ENCODE measurements at regions not wholly inside any gene's neighbourhood (a gene's known extent, or its start where the extent isn't known, plus 50 kb on each side); places are given as distances from the start of the nearest gene placed in this dataset.

GRCh38 chr7:24216576-24217125 is 67.3 kb upstream of the NPY start:
- DNase-seq, result no peak

- no peak for DNase-seq
These were observed 62.5 kb upstream of the NPY start for GRCh38 chr7:24221500-24221899.

- no peak for DNase-seq
These were observed 56.9 kb upstream of the NPY start for GRCh38 chr7:24227068-24227467.

- peak in 1 of 2 donors; percentile 27 for DNase-seq
These were observed 56.2 kb upstream of the NPY start for GRCh38 chr7:24227603-24228359.

- DNase-seq, result no peak
These were observed 54.3 kb upstream of the NPY start for GRCh38 chr7:24229481-24230226.

GRCh38 chr7:24231493-24231892 is 52.5 kb upstream of the NPY start:
- no peak for DNase-seq

- DNase-seq, result no peak
These were observed 50.6 kb upstream of the NPY start for GRCh38 chr7:24233386-24233785.

Measured in CD4-positive, alpha-beta T cell treated with Interferon alpha-2 for 1 hour (primary cell).